Neuronal stem cell (in vitro differentiated cells): ENCODE measurements at regions not wholly inside any gene's neighbourhood (a gene's known extent, or its start where the extent isn't known, plus 50 kb on each side); places are given as distances from the start of the nearest gene placed in this dataset.

Experiments used
- DNase-seq: peaks from one replicate; pipeline ENCODE4 v3.0.0-alpha.2; 2013; ENCODE audit warnings: low spot score
- H2AFZ ChIP-seq: one replicate; pipeline ENCODE4 v1.6.1; 2013; ENCODE audit warnings: mild to moderate bottlenecking, low read length, inconsistent platforms
- H2AK5ac ChIP-seq: 2 replicates; pipeline ENCODE4 v1.6.1; 2013; ENCODE audit warnings: low read depth, mild to moderate bottlenecking, inconsistent platforms, low read length, moderate library complexity, mixed read lengths
- H2BK120ac ChIP-seq: 2 replicates; pipeline ENCODE4 v1.6.1; 2013; ENCODE audit warnings: low read depth, mild to moderate bottlenecking, inconsistent platforms, low read length, moderate library complexity, mixed read lengths
- H2BK12ac ChIP-seq: one replicate; pipeline ENCODE4 v1.6.1; 2013; ENCODE audit warnings: low read length, inconsistent platforms
- H2BK15ac ChIP-seq: 2 replicates; pipeline ENCODE4 v1.6.1; 2013; ENCODE audit warnings: mild to moderate bottlenecking, low read length, inconsistent platforms, mixed read lengths
- H2BK5ac ChIP-seq: one replicate; pipeline ENCODE4 v1.6.1; 2013; ENCODE audit warnings: inconsistent platforms, mild to moderate bottlenecking, low read length, moderate library complexity
- H3K14ac ChIP-seq: one replicate; pipeline ENCODE4 v1.6.1; 2013; ENCODE audit warnings: low read length, inconsistent platforms
- H3K18ac ChIP-seq: 2 replicates; pipeline ENCODE4 v1.6.1; 2013; ENCODE audit warnings: low read length, inconsistent platforms
- H3K23ac ChIP-seq: 2 replicates; pipeline ENCODE4 v1.6.1; 2013; ENCODE audit warnings: low read depth, mild to moderate bottlenecking, mixed read lengths, low read length, inconsistent platforms; ENCODE audit not compliant: poor library complexity
- H3K27ac ChIP-seq: replicated peaks from 3 replicates; pipeline ENCODE4 v1.5.1; 2013; ENCODE audit warnings: low read length, inconsistent platforms
- H3K27me3 ChIP-seq, 3 experiments: 2 replicates each; pipeline ENCODE4 v1.6.1; 2013; ENCODE audit warnings: low read length in 3 of 3, mild to moderate bottlenecking in 2 of 3, inconsistent platforms in 1 of 3, low read depth in 1 of 3, mixed read lengths in 1 of 3, moderate library complexity in 1 of 3; ENCODE audit not compliant: control insufficient read depth in 3 of 3, insufficient read depth in 3 of 3
- H3K36me3 ChIP-seq, 2 donors: replicated peaks in 1 of 2; 2 replicates each; pipeline ENCODE4 v1.6.1; 2013; ENCODE audit warnings: low read length in 2 of 2; ENCODE audit not compliant: control insufficient read depth in 2 of 2, insufficient read depth in 2 of 2
- H3K4ac ChIP-seq: 2 replicates; pipeline ENCODE4 v1.6.1; 2013; ENCODE audit warnings: inconsistent platforms, mild to moderate bottlenecking, low read length, moderate library complexity
- H3K4me1 ChIP-seq, 2 donors: 1 replicate in 1 of 2; 2 replicates in 1 of 2; pipeline ENCODE4 v1.6.1; 2013; ENCODE audit warnings: low read length in 2 of 2, low read depth in 1 of 2; ENCODE audit not compliant: control insufficient read depth in 2 of 2, insufficient read depth in 1 of 2
- H3K4me2 ChIP-seq: one replicate; pipeline ENCODE4 v1.6.1; 2013; ENCODE audit warnings: mild to moderate bottlenecking, low read length, inconsistent platforms; ENCODE audit not compliant: insufficient read depth, poor library complexity, severe bottlenecking
- H3K4me3 ChIP-seq, 2 donors: 2 replicates each; pipeline ENCODE4 v1.5.1; 2013; ENCODE audit warnings: low read length in 2 of 2, mild to moderate bottlenecking in 2 of 2, inconsistent platforms in 1 of 2, moderate library complexity in 1 of 2
- H3K79me1 ChIP-seq: one replicate; pipeline ENCODE4 v1.6.1; 2013; ENCODE audit warnings: low read depth, mild to moderate bottlenecking, inconsistent platforms, low read length, moderate library complexity
- H3K9ac ChIP-seq: one replicate; pipeline ENCODE4 v1.6.1; 2013; ENCODE audit warnings: mild to moderate bottlenecking, low read depth, low read length, inconsistent platforms; ENCODE audit not compliant: poor library complexity
- H3K9me3 ChIP-seq, 2 donors: replicated peaks in 1 of 2; 2 replicates each; pipeline versions ENCODE3 to v1.6.1; 2013; ENCODE audit warnings: low read length in 2 of 2, mild to moderate bottlenecking in 2 of 2, inconsistent platforms in 1 of 2, low read depth in 1 of 2, mixed read lengths in 1 of 2, moderate library complexity in 1 of 2; ENCODE audit not compliant: control insufficient read depth in 2 of 2, insufficient read depth in 1 of 2
- H4K8ac ChIP-seq: one replicate; pipeline ENCODE4 v1.6.1; 2013; ENCODE audit warnings: low read depth, mild to moderate bottlenecking, inconsistent platforms, low read length, moderate library complexity
- H4K91ac ChIP-seq: one replicate; pipeline ENCODE4 v1.6.1; 2013; ENCODE audit warnings: low read length, low read depth, mild to moderate bottlenecking, inconsistent platforms; ENCODE audit not compliant: poor library complexity
- WGBS, 2 donors: extraction: QIAGEN DNeasy Blood & Tissue Kit; methylation state at CpG; one replicate each; pipeline ENCODE4 v1.1.7; 2013; ENCODE audit warnings: missing lambda C conversion rate in 2 of 2, mixed read lengths in 1 of 2; ENCODE audit not compliant: insufficient read length in 2 of 2, insufficient replicate concordance in 1 of 2; ENCODE audit errors: extremely low coverage in 2 of 2; 5-methylcytosine and 5-hydroxymethylcytosine counted together

DNA sequence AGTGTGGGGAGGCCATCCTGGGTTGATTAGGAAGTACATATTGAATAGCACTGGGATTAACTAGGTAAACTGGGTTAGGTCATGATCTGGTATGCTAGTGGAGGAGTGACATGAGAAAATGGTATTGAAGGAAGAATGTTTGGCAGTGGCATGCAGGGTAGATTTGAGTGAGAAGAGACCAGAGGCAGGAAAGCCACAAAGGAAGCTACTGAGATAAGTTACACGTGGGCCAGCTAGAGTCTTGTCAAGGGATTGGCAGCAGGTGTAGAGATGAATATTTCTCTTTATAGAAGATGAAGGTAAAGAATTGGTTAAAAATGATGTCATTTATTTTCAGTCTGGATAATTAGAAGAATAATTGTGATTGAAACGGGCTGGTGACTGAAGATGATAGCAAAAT lies 91.0 kb upstream of the TPRG1 start:
- Histone ChIP-seq H3K18ac (no peak overlapping the region), H3K27ac (no peak overlapping the region), H3K4me3 (no peak overlapping the region), H2BK120ac (no peak overlapping the region), H3K14ac (no peak overlapping the region), H2BK12ac (no peak overlapping the region), H3K4ac (no peak overlapping the region), H2AFZ (no peak overlapping the region), H3K79me1 (no peaks in the 10 kb centered on the region), H3K23ac (no peak overlapping the region), H3K4me1 (no peaks in the 10 kb centered on the region), H3K27me3 (no peaks in the 10 kb centered on the region), H2BK15ac (no peak overlapping the region), H2AK5ac (no peak overlapping the region), H3K9me3 (no peaks in the 10 kb centered on the region), H2BK5ac (no peak overlapping the region), H3K4me2 (no peak overlapping the region), H3K36me3 (no peaks in the 10 kb centered on the region), H4K8ac (no peak overlapping the region), H4K91ac (no peak overlapping the region), H3K9ac (no peak overlapping the region)
- WGBS, 2 donors, result 100% methylated on average over 1 of the region's 2 CpGs; no CpG with 5 or more reads in 1 of the 2 donors
- no peak for DNase-seq

DNA sequence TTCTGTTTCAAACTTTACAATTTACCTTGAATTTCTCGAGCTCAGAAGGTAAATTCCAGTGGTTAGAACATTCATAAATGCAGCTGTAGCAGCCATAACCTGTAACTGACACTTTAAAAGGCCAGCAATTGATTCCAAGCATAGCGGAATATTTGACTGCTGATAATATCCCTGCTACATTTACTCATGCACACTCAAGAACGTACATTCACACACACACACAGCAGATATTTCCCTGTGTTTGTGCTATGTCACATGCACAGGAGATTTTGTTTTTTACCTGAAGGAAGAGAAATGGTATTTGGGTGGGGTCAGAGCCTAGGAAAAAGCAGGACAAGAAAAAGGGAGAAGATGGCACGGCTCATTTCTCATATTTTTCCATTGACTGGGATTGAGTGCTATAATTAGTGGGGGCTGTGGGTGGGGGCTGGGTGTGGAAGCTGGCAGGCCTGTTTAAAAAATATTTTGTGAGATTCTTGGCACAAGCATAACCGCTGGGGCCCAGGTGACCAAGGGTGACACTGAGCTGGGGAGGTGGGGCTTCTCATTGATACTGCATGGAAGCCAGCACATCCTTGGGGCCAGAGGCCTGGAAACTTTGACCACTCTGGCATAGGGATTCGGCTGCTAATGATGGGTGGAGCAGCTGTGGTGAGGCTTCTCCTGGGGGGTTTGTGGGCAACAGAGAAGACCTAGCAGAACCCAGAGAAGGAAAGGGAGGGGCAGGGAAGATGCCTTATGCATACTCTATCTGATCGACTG lies 88.9 kb upstream of the TPRG1 start:
- Histone ChIP-seq H3K9me3 (no peaks in the 10 kb centered on the region), H3K9ac (no peak overlapping the region), H3K4me2 (no peak overlapping the region), H3K4me1 (no peaks in the 10 kb centered on the region), H2BK5ac (no peak overlapping the region), H3K27me3 (no peaks in the 10 kb centered on the region), H4K8ac (no peak overlapping the region), H2BK15ac (no peak overlapping the region), H3K79me1 (no peaks in the 10 kb centered on the region), H2AFZ (no peak overlapping the region), H3K4ac (no peak overlapping the region), H2AK5ac (no peak overlapping the region), H2BK12ac (no peak overlapping the region), H3K4me3 (no peak overlapping the region), H2BK120ac (no peak overlapping the region), H3K23ac (no peak overlapping the region), H4K91ac (no peak overlapping the region), H3K14ac (no peak overlapping the region), H3K27ac (no peak overlapping the region), H3K18ac (no peak overlapping the region), H3K36me3 (no peaks in the 10 kb centered on the region)
- no CpG with 5 or more reads among the region's 7 CpGs for WGBS, 2 donors
- no peak for DNase-seq

DNA sequence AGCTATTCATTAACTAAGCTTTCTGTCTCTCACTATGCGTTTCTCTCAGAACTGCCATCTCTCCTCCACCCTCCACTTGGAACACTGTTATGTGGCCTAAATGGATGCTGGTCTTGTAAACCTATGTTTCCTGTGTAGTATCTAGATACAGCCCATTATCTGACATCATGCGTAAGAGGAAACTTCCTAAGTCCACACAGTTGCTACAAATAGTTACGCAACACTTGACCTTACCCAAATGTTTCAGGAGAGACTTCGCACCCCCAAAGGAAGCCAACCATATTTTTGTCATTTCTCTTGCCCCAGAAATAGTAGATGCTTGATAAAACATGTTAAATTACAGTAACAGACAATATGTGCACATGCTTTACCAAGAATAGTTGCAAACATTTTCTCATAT lies 87.2 kb upstream of the TPRG1 start:
- Histone ChIP-seq H2BK12ac (no peak overlapping the region), H2AFZ (no peak overlapping the region), H2BK15ac (no peak overlapping the region), H3K4me2 (no peak overlapping the region), H3K4me1 (no peaks in the 10 kb centered on the region), H2BK5ac (no peak overlapping the region), H3K14ac (no peak overlapping the region), H2BK120ac (no peak overlapping the region), H3K27ac (no peak overlapping the region), H3K4me3 (no peak overlapping the region), H4K91ac (no peak overlapping the region), H3K36me3 (no peaks in the 10 kb centered on the region), H3K27me3 (no peaks in the 10 kb centered on the region), H2AK5ac (no peak overlapping the region), H3K9me3 (no peaks in the 10 kb centered on the region), H3K9ac (no peak overlapping the region), H4K8ac (no peak overlapping the region), H3K23ac (no peak overlapping the region), H3K4ac (no peak overlapping the region), H3K18ac (no peak overlapping the region), H3K79me1 (no peaks in the 10 kb centered on the region)
- no CpG with 5 or more reads among the region's 4 CpGs for WGBS, 2 donors
- no peak for DNase-seq

DNA sequence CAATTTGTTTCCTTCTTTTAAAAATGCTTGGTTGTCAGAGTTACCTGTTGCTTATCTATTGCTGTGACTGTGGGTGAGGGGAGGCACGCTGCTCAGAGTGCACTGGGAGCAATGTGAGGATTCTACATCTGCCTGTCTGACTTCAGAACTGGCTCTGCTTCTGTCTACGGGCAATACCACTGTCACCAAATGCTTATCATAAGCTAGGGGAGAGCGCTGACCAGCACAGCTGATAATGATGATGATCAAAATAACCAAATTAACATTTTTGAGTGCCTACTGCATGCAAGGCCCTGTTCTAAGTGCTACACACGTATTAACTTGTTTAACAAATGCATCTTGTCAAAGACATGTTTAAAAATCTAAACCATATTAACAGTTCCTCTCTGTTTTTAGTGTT lies 79.2 kb upstream of the TPRG1 start:
- no peak overlapping the region for H2AK5ac ChIP-seq
- WGBS, 2 donors, result no CpG with 5 or more reads among the region's 4 CpGs
- no peak overlapping the region for H3K4ac ChIP-seq
- no peaks in the 10 kb centered on the region for H3K36me3 ChIP-seq
- H3K9ac ChIP-seq, result no peak overlapping the region
- DNase-seq, result no peak
- no peak overlapping the region for H2AFZ ChIP-seq
- no peak overlapping the region for H3K4me3 ChIP-seq
- H2BK120ac ChIP-seq, result no peak overlapping the region
- H3K14ac ChIP-seq, result no peak overlapping the region
- no peaks in the 10 kb centered on the region for H3K79me1 ChIP-seq
- H3K4me1 ChIP-seq, result no peaks in the 10 kb centered on the region
- no peaks in the 10 kb centered on the region for H3K9me3 ChIP-seq
- H4K8ac ChIP-seq, result no peak overlapping the region
- H3K27me3 ChIP-seq, result no peaks in the 10 kb centered on the region
- no peak overlapping the region for H2BK15ac ChIP-seq
- no peak overlapping the region for H2BK12ac ChIP-seq
- H3K18ac ChIP-seq, result no peak overlapping the region
- H3K4me2 ChIP-seq, result no peak overlapping the region
- no peak overlapping the region for H4K91ac ChIP-seq
- no peak overlapping the region for H3K23ac ChIP-seq
- no peak overlapping the region for H3K27ac ChIP-seq
- no peak overlapping the region for H2BK5ac ChIP-seq
